ENCODE measurements at regions not wholly inside any gene's neighbourhood (a gene's known extent, or its start where the extent isn't known, plus 50 kb on each side); places are given as distances from the start of the nearest gene placed in this dataset.

GRCh38 chr13:111927181-111927540, 139.8 kb upstream of the SOX1 start:
- DNase-seq, result no peak

DNA sequence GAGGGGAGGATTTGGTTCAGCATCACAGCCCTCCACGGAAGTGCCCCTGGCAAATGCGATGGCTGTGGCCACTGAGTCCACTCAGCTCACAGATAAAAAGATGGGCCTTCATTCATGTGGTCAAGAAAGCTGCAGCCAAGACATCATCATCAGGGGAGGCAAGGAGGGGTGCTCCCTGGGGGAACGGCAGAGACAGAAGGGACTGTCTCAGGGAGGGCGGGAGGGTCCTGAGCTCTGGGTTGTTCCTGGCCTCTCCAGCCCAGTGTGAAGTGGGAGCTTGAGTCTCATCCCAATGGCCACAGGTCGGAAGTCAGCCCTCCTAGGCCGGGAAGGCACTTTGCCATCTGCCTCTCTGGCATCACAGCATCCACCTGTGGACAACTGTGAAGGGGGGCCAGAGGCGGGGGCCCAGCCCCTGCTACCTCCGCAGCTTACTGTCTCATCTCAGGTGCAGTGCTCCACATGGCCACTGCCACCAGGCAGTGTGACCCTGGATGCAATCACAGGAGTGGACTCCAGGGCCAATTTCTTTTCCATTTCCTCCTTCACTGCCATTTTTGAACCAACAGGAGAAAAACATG, 137.8 kb upstream of the SOX1 start:
- DNase-seq, result no peak

DNA sequence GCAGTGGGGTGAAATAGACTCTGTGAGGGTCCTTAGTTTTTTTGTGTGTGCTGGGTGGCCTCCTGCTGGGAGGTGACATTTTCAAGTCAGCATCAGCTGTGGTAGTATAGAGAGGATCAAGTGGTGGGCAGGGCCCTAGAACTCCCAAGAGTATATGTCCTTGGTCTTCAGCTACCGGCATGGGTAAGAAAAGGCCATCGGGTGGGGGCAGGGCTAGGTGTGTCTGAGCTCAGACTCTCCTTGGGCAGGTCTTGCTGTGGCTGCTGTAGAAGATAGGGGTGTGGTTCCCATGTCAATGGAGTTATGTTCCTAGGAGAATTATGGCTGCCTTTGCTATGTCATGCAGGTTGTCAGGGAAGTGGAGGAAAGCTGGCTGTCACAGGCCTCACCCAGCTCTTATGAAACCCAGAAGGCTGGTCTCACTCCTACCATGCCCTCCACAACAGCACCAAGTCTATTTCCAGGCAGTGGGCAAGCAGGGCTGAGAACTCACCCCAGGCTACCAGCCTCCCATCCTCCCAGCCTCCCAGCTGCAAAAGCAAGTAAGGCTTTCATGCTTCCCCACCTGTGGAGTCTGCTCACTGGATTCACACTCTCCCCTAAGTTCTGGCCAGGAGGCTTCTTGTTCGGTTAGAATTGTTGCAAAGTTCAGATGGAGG, 130.6 kb upstream of the SOX1 start:
- no peak for DNase-seq

DNA sequence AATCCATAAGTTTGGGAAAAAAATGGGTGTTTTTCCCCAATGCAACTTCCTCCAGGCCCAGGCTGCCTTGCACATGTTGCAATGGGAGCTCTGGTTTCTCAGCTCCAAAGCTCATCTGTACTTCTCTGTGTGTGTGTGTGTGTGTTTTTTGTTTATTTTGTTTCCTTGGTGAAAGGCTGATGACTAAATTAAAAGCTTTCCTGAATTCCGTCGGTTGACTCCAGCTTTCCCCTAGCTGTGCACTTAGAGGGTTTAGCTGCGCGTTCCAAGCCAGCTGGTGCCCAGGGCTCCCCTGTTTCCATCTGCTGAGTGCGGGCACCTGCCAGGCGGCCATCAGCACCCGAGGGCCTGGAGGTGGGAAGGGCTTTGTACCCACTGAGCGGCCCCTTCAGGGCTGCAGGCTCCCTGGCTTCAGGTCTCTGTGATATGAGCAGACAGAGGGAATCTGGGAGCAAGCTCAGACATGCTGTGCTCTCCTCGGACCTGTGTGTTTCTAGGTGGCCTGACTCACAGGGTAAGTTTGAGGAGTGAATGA, 129.1 kb upstream of the SOX1 start:
- DNase-seq, result no peak

DNA sequence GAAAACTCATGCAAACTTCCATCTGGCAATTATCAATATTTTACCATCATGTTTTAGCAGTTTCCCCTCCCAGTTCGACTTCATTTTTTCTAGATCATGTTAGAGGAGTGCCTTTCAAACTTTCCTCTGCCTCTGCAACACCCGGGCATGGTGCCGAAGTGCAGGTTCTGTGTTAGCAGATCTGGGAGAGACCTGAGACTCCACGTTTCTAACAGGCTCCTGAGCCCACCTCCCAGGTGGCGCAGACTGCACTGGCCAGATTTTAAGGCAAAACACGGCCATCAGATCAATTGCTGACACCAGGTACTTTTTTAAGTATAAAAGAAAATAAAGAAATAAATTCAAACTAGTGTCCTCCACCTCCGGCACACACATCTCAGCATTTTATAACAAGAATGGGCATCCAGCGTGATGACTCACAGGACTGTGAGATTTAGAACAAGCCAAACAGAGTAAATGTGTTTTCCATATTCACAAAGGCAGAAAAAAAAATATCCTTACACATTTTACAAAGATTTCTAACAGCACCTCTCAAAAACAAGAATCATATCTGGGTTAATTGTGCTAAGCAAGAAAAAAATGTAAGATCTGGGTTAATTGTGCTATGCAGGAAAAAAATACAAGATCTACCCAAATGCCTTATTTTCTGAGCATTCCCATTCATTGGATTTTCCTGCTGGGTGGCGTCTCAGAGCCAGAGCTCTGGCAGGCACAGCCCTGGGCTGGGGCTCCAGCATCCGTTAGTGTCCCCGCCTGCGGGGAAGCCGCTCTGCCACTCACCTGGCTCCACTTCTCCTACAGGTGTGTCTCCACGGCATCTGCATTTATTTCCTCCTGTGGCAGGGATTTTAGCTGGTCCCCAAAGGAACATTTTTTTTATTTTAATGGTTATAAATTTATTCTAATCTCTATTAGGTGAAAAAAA, 127.9 kb upstream of the SOX1 start:
- DNase-seq, result no peak

DNA sequence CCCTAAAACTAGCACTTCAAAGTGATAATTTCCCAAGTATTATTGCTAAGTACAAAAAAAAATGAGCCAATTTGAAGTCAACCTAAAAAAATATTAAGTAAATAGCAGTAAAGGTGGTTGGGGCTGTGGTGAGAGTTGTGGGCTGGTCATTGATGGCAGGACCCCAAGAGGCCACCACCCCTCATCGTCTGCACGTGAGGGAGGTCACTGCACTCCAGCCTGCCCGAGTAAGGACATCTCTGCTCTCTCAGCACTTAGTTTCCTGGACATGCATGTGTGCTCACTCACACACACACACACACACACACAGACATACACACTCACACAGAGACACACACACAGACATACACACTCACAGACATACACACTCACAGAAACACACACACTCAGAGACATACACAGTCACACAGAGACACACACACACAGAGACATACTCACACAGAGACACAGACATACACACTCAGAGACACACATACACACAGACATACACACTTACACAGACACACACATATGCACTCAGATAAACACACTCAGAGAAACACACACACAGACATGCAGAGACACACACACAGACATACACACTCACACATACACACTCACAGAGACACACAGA, 127.2 kb upstream of the SOX1 start:
- DNase-seq, result no peak

DNA sequence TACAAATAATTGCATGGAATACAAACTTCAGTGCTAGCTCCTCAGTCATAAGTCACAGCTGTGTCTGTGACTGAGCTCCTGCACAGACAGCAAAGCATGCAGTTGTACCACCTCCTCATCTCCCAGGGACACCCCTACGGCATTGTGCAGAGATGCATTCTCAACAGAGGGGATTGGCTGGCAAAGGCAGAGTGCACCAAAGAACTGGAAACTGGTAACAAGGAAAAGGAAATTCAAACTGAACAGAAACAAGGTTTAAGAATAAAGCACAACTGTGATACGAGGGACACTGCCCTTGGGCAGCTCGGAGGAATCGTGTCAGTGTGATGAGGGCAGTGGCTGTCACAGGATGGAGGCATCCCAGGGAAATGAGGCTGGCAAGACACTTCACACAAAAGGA, 126.1 kb upstream of the SOX1 start:
- DNase-seq, result no peak

DNA sequence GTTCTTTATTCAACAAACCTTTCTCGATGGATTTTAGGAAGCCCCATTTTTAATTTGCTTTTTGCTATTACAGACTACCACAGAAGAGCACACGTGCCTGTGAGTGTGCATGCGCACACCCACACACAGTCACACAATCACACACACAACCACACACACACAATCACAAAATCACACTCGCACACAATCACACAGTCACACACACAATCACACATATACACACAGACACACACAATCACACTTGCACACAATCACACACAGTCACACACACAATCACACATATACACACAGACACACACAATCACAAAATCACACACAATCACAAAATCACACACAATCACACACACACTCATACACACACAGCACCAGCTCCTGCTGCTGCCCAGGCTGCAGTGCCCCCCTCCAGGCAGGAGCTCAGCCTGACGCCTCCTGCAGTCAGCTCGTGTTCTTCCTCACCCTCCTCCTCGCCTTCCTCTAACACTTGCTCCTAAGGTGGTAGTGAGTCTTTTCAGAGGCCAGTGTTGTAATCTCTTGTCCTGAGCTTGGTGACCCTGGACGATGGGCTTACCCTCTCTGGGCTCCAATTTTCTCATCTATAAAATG, 125.0 kb upstream of the SOX1 start:
- DNase-seq, result no peak

GRCh38 chr13:111943229-111943795, 123.6 kb upstream of the SOX1 start:
- no peak for DNase-seq

- DNase-seq, result no peak
These were observed 122.8 kb upstream of the SOX1 start for GRCh38 chr13:111944171-111944583.

GRCh38 chr13:111945086-111945485, 121.9 kb upstream of the SOX1 start:
- DNase-seq, result no peak

- DNase-seq, result no peak
These were observed 120.7 kb upstream of the SOX1 start for GRCh38 chr13:111946214-111946613.

GRCh38 chr13:111947026-111947810, 119.7 kb upstream of the SOX1 start:
- no peak for DNase-seq

DNA sequence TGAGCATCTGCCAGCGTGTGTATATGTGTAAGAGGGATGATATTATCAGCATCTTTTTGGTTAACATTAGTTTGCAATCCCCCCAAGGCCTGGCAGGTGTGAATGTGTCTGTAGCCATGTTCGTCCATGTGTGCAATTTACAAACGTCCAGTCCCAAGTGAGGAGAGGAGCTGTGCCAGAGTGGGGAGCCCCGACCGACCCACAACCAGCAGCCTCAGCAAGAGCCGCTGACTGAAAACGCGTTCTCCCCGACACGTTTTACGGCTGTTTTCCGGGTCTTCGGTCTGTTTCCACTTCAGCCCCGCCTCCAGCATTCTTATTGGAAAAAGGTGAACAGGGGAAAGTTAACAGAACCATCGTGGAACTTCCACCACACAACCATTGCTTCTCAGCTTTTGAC, 119.1 kb upstream of the SOX1 start:
- no peak for DNase-seq

DNA sequence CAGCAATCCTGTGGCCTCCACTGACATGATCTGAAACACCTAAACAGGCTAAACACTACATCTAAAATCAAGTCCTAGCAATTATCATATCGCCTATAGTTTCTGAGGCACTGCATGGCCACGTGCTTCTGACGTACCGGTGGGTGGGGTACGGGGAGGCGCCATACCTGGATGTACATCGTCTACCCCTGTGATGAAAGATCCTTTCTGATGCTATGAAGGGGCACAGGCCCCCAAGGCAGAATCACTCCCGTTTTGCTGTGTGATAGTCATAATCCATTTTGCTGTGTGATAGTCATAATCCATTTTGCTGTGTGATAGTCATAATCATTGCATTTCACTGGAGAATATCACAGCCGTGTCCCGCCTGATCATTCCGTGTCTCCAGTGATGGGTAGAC, 118.7 kb upstream of the SOX1 start:
- DNase-seq, result no peak

- DNase-seq, result no peak
These were observed 118.1 kb upstream of the SOX1 start for GRCh38 chr13:111948811-111949210.

GRCh38 chr13:111949311-111949710, 117.6 kb upstream of the SOX1 start:
- no peak for DNase-seq

DNA sequence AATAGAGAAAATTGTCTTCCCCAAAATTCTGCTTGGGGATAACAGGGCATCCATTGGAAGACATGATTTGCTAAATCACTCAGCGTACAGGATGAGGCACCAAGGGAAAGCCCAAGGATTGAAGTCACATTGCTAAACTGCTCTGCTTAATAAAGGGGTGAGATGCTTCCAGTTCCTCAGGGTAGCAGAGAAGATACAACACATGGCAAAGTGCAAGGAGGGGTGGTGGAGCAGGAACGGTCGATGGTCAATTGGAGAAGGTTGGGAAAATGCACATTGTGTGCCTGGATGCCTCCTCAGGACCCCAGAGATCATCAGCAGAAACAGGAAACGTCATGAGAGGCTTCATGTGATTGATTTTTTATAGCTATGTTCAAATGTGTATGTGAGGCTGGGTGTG, 116.3 kb upstream of the SOX1 start:
- no peak for DNase-seq

DNA sequence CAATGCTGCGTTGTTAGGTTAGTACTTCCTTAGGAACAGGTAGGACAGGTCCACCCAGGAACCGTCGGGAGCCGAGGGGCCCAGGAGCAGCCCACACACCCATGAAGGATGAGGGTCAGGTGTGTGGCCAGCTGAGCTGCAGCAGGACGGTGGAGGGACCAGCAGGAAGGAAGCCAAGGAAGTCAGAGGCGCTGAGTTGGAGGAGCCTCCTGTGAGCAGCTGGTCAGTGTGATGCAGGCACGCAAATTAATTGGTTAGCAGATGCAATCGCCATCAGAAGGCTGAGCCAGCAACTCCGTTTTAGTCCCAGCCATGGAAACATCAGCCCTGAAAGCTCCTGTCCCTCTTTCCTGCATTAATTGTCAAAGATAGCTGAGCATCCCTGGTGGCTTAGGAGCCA, 114.9 kb upstream of the SOX1 start:
- no peak for DNase-seq

DNA sequence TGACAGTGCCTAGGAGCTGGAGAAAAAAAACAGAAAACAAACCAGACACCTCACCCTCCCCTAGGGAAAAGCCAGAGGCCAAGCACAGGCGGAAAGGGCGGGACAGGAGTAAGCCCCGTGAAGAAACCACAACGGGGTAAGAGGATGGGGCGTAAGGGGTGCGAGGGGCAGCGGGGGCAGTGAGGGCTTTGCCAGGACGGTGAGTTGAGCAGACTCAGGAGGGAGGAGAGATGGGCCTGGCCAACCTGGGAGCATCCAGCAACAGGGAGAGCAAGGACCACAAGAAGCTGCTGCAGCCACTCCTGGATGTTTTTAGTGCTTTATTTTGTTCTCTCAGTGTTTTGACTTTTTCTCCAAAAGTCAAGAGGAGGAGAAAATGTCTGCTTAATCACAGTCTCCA, 114.1 kb upstream of the SOX1 start:
- no peak for DNase-seq

GRCh38 chr13:111953546-111954178, 113.3 kb upstream of the SOX1 start:
- DNase-seq, result no peak
